Fibroblast of pulmonary artery (primary cell): ENCODE measurements at regions not wholly inside any gene's neighbourhood (a gene's known extent, or its start where the extent isn't known, plus 50 kb on each side); places are given as distances from the start of the nearest gene placed in this dataset.

Experiments used
- DNase-seq: peaks from one replicate; pipeline ENCODE4 v3.0.0-alpha.2; 2010; ENCODE audit warnings: low read depth
- H3K4me3 ChIP-seq: replicated peaks from 2 replicates; pipeline ENCODE4 v1.5.1; 2011; ENCODE audit warnings: low read depth, mild to moderate bottlenecking, control low read depth, low read length, moderate library complexity
- CTCF ChIP-seq: IDR thresholded peaks from 2 replicates; pipeline ENCODE4 v1.5.1; 2011; ENCODE audit warnings: mild to moderate bottlenecking, control low read depth, low read length, inconsistent platforms; ENCODE audit errors: missing control alignments

GRCh38 chr2:111673526-111673925 is 210.5 kb downstream of the ANAPC1 start:
- no peak for DNase-seq
- H3K4me3 ChIP-seq: no peak overlapping the region
- TF ChIP-seq CTCF: no peak

DNA sequence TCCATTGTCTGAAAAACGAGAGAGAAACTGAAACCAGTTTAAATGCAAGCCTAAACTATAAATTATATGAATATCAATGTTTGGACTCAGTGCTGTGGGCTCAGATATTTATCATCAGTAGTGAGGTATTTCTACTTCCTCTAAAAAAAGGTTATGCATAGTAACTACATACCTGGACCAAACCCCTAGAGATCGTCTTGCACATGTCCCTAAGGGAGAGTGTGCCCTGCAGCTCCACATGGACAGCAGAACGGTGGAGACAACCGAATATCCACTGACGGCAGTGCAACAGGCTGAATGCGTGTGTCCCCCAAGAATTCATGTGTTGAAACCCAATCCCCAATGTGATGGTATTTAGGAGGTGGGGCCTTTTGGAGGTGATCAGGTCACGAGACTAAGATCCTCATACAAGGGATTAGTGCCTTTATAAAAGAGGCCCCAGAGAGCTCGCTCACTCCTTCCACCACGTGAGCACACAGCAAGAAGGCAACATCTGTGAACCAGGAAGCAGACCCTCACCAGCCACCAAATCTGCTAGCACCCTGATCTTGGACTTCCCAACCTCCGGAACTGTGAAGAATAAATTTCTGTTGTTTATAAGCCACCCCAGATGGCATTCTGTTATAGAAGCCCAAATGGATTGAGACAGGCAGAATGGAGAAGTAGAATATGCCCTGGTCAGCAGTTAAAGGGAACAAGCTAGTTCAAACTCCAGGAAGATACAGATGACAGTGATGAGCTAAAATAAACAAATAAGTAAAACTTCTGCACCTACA is 208.4 kb downstream of the ANAPC1 start:
- TF ChIP-seq CTCF: no peak
- no peak overlapping the region for H3K4me3 ChIP-seq
- DNase-seq: no peak

- DNase-seq: no peak
- H3K4me3 ChIP-seq: no peak overlapping the region
- TF ChIP-seq CTCF: no peak
These were observed 207.6 kb downstream of the ANAPC1 start for GRCh38 chr2:111676291-111676822.

GRCh38 chr2:111678161-111678560 is 205.8 kb downstream of the ANAPC1 start:
- no peak for TF ChIP-seq CTCF
- no peak for DNase-seq
- H3K4me3 ChIP-seq: no peak overlapping the region

GRCh38 chr2:111678651-111679050 is 205.3 kb downstream of the ANAPC1 start:
- DNase-seq: no peak
- H3K4me3 ChIP-seq: no peak overlapping the region
- no peak for TF ChIP-seq CTCF

GRCh38 chr2:111679202-111679601 is 204.8 kb downstream of the ANAPC1 start:
- DNase-seq: no peak
- no peak for TF ChIP-seq CTCF
- no peak overlapping the region for H3K4me3 ChIP-seq

DNA sequence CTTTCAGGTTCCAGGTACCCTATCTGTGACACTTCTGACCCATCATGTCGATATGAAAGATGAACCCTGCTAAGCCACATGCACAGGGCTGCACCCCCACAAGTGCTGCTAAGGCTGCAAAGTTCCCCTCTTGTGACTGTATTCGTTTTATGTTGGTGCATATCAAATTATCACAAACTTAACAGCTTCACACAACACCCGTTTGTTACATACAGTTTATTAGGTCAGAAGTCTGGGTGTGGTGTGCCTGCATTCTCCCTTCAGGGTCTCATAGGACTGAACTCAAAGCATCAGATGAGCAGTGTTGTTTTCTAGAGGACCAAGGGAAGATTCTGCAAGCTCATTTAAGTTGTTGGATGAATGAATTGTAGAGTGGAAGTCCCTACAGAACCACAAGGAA is 199.4 kb downstream of the ANAPC1 start:
- TF ChIP-seq CTCF: no peak
- DNase-seq: no peak
- H3K4me3 ChIP-seq: no peak overlapping the region
